ENCODE measurements at regions not wholly inside any gene's neighbourhood (a gene's known extent, or its start where the extent isn't known, plus 50 kb on each side); places are given as distances from the start of the nearest gene placed in this dataset.

DNA sequence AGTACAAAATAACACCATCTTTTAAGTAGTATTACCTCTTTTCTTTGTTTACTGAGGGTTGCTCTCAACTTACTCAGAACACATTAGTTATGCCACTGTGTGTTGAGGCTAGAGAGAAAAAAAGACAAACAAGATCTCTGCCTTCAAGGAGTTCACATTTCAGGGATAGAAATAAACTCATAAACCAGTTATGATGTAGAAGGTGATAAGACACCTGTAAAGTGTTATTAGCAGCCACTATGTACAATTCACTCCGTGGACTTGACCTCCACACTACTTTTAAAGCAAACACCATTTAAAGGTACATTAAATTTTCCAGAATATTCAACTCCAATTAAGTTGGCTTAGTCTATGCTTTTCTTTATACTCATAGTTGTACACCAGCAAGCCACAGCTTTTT lies 278.0 kb downstream of the PDGFC start:
- TF ChIP-seq POLR2A (IDR thresholded peaks at IDR 0.05): no peak
- TF ChIP-seq, protein P1, sequence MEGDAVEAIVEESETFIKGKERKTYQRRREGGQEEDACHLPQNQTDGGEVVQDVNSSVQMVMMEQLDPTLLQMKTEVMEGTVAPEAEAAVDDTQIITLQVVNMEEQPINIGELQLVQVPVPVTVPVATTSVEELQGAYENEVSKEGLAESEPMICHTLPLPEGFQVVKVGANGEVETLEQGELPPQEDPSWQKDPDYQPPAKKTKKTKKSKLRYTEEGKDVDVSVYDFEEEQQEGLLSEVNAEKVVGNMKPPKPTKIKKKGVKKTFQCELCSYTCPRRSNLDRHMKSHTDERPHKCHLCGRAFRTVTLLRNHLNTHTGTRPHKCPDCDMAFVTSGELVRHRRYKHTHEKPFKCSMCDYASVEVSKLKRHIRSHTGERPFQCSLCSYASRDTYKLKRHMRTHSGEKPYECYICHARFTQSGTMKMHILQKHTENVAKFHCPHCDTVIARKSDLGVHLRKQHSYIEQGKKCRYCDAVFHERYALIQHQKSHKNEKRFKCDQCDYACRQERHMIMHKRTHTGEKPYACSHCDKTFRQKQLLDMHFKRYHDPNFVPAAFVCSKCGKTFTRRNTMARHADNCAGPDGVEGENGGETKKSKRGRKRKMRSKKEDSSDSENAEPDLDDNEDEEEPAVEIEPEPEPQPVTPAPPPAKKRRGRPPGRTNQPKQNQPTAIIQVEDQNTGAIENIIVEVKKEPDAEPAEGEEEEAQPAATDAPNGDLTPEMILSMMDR (IDR thresholded peaks at IDR 0.05): no peak

All from lower leg skin (tissue), 3 donors.